Progenitor cell of endocrine pancreas (in vitro differentiated cells): ENCODE measurements at regions not wholly inside any gene's neighbourhood (a gene's known extent, or its start where the extent isn't known, plus 50 kb on each side); places are given as distances from the start of the nearest gene placed in this dataset.

Source experiments
- DNase-seq: peaks from one replicate; pipeline ENCODE4 v3.0.0; 2021; ENCODE audit warnings: low spot score; ENCODE audit not compliant: unreplicated experiment
- H3K27ac Mint-ChIP-seq: 2 replicates; pipeline ENCODE4 v1.8.0; 2021; ENCODE audit warnings: mild to moderate bottlenecking, moderate library complexity, mixed read lengths
- H3K27me3 Mint-ChIP-seq: 2 replicates; pipeline ENCODE4 v1.8.0; 2021; ENCODE audit warnings: mixed read lengths
- H3K36me3 Mint-ChIP-seq: 2 replicates; pipeline ENCODE4 v1.8.0; 2022; ENCODE audit warnings: mixed read lengths; ENCODE audit not compliant: insufficient read depth
- H3K4me1 Mint-ChIP-seq: 2 replicates; pipeline ENCODE4 v1.8.0; 2021; ENCODE audit warnings: low read depth, mixed read lengths
- H3K4me3 Mint-ChIP-seq: 2 replicates; pipeline ENCODE4 v1.8.0; 2021; ENCODE audit warnings: low read depth, mild to moderate bottlenecking, moderate library complexity, mixed read lengths
- H3K9me3 Mint-ChIP-seq: 2 replicates; pipeline ENCODE4 v1.8.0; 2021; ENCODE audit warnings: low read depth, mixed read lengths
- TF ChIP-seq, protein P1 (sequence below): fragments of 200-600 bp; sonication (generic); IDR thresholded peaks from one replicate; pipeline ENCODE4 v1.5.0; 2021; ENCODE audit warnings: antibody characterized with exemption, mild to moderate bottlenecking; ENCODE audit not compliant: unreplicated experiment

DNA sequence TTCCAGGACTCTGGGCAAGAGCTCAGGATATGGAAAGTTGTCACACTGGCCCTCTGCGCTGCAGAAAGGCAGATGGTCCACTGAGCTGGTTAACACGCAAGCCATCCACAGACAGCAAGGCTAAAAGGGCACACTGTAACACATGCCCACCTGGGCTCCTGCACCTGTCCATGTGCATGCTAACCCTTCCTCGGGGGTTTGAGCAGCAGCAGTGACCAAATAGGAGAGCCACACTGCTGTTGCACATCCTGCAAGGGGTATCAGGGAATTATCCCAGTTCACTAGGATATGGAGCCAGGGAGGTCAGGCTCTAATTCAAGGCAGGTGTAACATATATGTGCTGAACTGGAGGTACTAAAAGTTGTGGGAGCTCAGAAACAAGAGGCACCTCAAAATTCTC is 471.0 kb upstream of the CDH5 start:
- DNase-seq, result no peak
- no peaks in the 10 kb centered on the region for H3K36me3 Mint-ChIP-seq
- H3K27ac Mint-ChIP-seq, result no peak overlapping the region
- H3K27me3 Mint-ChIP-seq, result peaks cover 6% of the 10 kb centered on the region
- H3K4me3 Mint-ChIP-seq, result no peak overlapping the region
- H3K4me1 Mint-ChIP-seq, result no peaks in the 10 kb centered on the region
- no peaks in the 10 kb centered on the region for H3K9me3 Mint-ChIP-seq
- TF ChIP-seq, protein P1, sequence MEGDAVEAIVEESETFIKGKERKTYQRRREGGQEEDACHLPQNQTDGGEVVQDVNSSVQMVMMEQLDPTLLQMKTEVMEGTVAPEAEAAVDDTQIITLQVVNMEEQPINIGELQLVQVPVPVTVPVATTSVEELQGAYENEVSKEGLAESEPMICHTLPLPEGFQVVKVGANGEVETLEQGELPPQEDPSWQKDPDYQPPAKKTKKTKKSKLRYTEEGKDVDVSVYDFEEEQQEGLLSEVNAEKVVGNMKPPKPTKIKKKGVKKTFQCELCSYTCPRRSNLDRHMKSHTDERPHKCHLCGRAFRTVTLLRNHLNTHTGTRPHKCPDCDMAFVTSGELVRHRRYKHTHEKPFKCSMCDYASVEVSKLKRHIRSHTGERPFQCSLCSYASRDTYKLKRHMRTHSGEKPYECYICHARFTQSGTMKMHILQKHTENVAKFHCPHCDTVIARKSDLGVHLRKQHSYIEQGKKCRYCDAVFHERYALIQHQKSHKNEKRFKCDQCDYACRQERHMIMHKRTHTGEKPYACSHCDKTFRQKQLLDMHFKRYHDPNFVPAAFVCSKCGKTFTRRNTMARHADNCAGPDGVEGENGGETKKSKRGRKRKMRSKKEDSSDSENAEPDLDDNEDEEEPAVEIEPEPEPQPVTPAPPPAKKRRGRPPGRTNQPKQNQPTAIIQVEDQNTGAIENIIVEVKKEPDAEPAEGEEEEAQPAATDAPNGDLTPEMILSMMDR, result no peak

DNA sequence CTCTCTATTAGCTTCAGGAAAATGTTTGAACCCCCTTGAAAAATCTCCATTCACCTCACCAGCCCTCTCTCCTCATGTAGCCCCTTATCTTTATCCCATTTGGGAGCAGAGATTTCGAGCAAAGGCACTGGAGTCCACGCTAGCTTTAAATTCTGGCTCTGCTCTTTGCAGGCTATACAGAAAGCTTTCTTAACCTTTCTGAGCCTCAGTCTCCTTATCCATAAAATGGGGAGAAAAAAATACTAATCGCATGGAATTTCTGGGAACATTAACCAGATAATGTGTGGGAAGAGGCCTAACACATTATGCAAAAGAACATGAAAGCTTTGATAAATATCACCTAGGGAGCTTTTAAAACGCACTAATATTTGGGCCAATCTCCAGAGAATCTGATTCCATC is 476.3 kb upstream of the CDH5 start:
- H3K4me3 Mint-ChIP-seq, result no peak overlapping the region

DNA sequence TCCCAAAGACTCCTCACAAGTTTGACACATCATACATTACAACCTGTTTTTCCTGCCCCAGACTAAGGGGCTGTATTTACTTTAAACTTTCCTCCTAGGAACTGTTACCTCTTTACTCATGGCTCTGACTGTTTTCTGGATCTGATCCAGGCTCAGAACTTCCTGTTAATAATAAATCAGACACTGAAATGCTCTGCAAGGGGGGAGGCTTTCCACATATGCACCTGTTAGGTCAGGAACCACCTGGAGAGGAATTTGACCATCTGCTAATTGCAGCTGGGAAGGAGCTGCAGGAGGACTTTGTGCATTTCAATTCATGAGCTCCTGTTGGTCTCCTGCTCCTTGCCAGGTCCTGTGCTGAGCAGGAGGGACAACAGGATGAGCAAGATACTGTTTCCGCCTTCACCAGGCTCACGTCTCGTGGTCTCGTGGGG is 476.9 kb upstream of the CDH5 start:
- no peaks in the 10 kb centered on the region for H3K9me3 Mint-ChIP-seq
- H3K27ac Mint-ChIP-seq, result peak overlapping the region; percentile 15
- H3K27me3 Mint-ChIP-seq, result peaks cover 7% of the 10 kb centered on the region
- H3K4me1 Mint-ChIP-seq, result peaks cover 5% of the 10 kb centered on the region
- H3K4me3 Mint-ChIP-seq, result no peak overlapping the region
- no peak for DNase-seq
- H3K36me3 Mint-ChIP-seq, result no peaks in the 10 kb centered on the region
- TF ChIP-seq, protein P1, result no peak

More for the DNA sequence above, 476.3 kb upstream of the CDH5 start:
- TF ChIP-seq, protein P1, result no peak
- Mint-ChIP-seq H3K27me3 (peaks cover 5% of the 10 kb centered on the region), H3K4me1 (peaks cover 5% of the 10 kb centered on the region), H3K27ac (no peak overlapping the region), H3K9me3 (no peaks in the 10 kb centered on the region), H3K36me3 (no peaks in the 10 kb centered on the region)
- DNase-seq, result no peak

DNA sequence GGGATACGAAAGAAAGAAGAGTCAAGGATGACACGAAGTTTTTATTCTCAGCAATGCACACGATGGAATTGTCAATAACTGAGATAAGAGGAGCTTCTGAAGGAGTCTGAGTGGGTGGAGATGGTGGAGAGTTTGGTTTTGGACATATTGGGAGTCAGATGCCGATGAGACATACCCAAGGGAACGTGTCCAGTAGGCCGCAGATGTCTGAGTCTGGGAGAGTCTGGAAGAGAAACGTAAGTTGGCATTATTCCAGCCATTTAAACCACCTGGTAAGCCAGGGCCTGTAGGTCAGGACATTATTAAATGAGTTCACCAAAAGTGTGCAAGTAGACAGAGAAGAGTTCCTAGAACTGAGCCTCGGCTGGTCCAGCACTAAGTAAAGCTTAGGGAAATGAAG is 478.3 kb upstream of the CDH5 start:
- no peaks in the 10 kb centered on the region for H3K9me3 Mint-ChIP-seq
- H3K27ac Mint-ChIP-seq, result no peak overlapping the region
- no peak overlapping the region for H3K4me3 Mint-ChIP-seq
- TF ChIP-seq, protein P1, result no peak
- DNase-seq, result no peak
- no peaks in the 10 kb centered on the region for H3K36me3 Mint-ChIP-seq
- peaks cover 5% of the 10 kb centered on the region for H3K4me1 Mint-ChIP-seq
- H3K27me3 Mint-ChIP-seq, result peaks cover 9% of the 10 kb centered on the region

DNA sequence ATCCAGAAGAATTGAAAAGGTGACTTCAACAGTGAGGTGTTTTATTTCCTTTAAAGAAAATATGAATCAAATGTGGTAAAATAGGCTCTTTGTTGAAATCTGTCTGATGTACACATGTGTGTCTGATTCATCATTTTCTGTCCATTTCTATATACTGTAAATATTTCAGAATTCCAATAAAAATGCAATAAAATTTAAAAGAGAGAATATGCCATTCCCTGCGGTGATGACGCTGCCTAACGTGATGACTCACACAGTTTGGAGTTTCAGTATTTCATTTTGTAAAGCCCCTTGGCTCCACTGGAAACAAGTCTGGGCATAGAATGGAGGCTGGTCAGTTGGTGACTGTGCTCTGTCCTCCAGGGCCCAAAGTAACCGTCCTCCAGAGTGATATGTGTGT is 482.5 kb upstream of the CDH5 start:
- Mint-ChIP-seq H3K27ac (no peak overlapping the region), H3K9me3 (no peaks in the 10 kb centered on the region), H3K27me3 (peaks cover 9% of the 10 kb centered on the region), H3K4me1 (no peaks in the 10 kb centered on the region), H3K4me3 (no peak overlapping the region), H3K36me3 (no peaks in the 10 kb centered on the region)
- no peak for DNase-seq
- TF ChIP-seq, protein P1, result no peak
